ENCODE measurements at regions not wholly inside any gene's neighbourhood (a gene's known extent, or its start where the extent isn't known, plus 50 kb on each side); places are given as distances from the start of the nearest gene placed in this dataset.
A peak's percentile ranks its signal among the peaks of the same experiment; 100 is the strongest.

GRCh38 chr20:21809961-21810523 is 104.6 kb downstream of the PAX1 start:
- Histone ChIP-seq H3K4me3 (replicated peaks in 1 of 3; ENCODE audit: low read depth in 2 of 3, low read length in 3 of 3) (no peak overlapping the region), H2AFZ (ENCODE audit: insufficient read depth, low read depth, low read length, poor library complexity, severe bottlenecking) (no peak overlapping the region), H3K27me3 (ENCODE audit: control insufficient read depth in 2 of 2, insufficient read depth in 2 of 2, low read length in 2 of 2) (no peaks in the 10 kb centered on the region), H4K20me1 (ENCODE audit: insufficient read depth, low read length) (no peaks in the 10 kb centered on the region), H3K36me3 (replicated peaks in 1 of 2; ENCODE audit: control insufficient read depth in 1 of 2, insufficient read depth in 2 of 2, low read length in 2 of 2) (no peaks in the 10 kb centered on the region), H3K4me2 (replicated peaks; ENCODE audit: extremely low read depth, low read length, poor library complexity, severe bottlenecking) (no peak overlapping the region), H3K27ac (ENCODE audit: low read depth in 1 of 2, low read length in 2 of 2) (no peak overlapping the region), H3K79me2 (ENCODE audit: insufficient read depth, low read length) (no peaks in the 10 kb centered on the region), H3K4me1 (ENCODE audit: control insufficient read depth in 1 of 2, insufficient read depth in 2 of 2, low read length in 2 of 2) (no peaks in the 10 kb centered on the region), H3K9me3 (replicated peaks in 1 of 2; ENCODE audit: control insufficient read depth in 1 of 2, insufficient read depth in 1 of 2, low read length in 2 of 2) (no peaks in the 10 kb centered on the region), H3K9ac (ENCODE audit: insufficient read depth, low read length, poor library complexity, severe bottlenecking) (no peak overlapping the region)
- H3K4me3 Mint-ChIP-seq = no peak overlapping the region
- H3K36me3 Mint-ChIP-seq = no peaks in the 10 kb centered on the region
- H3K9me3 Mint-ChIP-seq = no peaks in the 10 kb centered on the region
- TF ChIP-seq CTCF (IDR thresholded peaks at IDR 0.05) = no peak
- no peak for DNase-seq
- intact Hi-C loops (cut with micrococcal nuclease) = no loop called here
- 93% methylated on average over 18 of the region's 18 CpGs for whole genome bisulfite sequencing (ENCODE audit: insufficient coverage)
- H3K27me3 Mint-ChIP-seq (ENCODE audit: low read depth in 3 of 3) = peaks cover 0 to 3% (median 1%) of the 10 kb centered on the region in 3 donors
- H3K4me1 Mint-ChIP-seq = no peaks in the 10 kb centered on the region
- no peak overlapping the region for H3K27ac Mint-ChIP-seq

GRCh38 chr20:21808863-21809664 is 103.6 kb downstream of the PAX1 start:
- Histone ChIP-seq H3K9me3 (replicated peaks in 1 of 2; ENCODE audit: control insufficient read depth in 1 of 2, insufficient read depth in 1 of 2, low read length in 2 of 2) (no peaks in the 10 kb centered on the region), H3K4me3 (replicated peaks in 1 of 3; ENCODE audit: low read depth in 2 of 3, low read length in 3 of 3) (no peak overlapping the region), H3K36me3 (replicated peaks in 1 of 2; ENCODE audit: control insufficient read depth in 1 of 2, insufficient read depth in 2 of 2, low read length in 2 of 2) (no peaks in the 10 kb centered on the region), H3K4me1 (ENCODE audit: control insufficient read depth in 1 of 2, insufficient read depth in 2 of 2, low read length in 2 of 2) (no peaks in the 10 kb centered on the region), H3K4me2 (replicated peaks; ENCODE audit: extremely low read depth, low read length, poor library complexity, severe bottlenecking) (no peak overlapping the region), H3K9ac (ENCODE audit: insufficient read depth, low read length, poor library complexity, severe bottlenecking) (no peak overlapping the region), H3K27ac (ENCODE audit: low read depth in 1 of 2, low read length in 2 of 2) (no peak overlapping the region), H3K79me2 (ENCODE audit: insufficient read depth, low read length) (no peaks in the 10 kb centered on the region), H4K20me1 (ENCODE audit: insufficient read depth, low read length) (no peaks in the 10 kb centered on the region), H3K27me3 (ENCODE audit: control insufficient read depth in 2 of 2, insufficient read depth in 2 of 2, low read length in 2 of 2) (no peaks in the 10 kb centered on the region), H2AFZ (ENCODE audit: insufficient read depth, low read depth, low read length, poor library complexity, severe bottlenecking) (no peak overlapping the region)
- TF ChIP-seq CTCF (IDR thresholded peaks at IDR 0.05) = peak; percentile 91
- intact Hi-C loops (cut with micrococcal nuclease) = no loop called here
- WGBS (ENCODE audit: insufficient coverage) = 42% methylated on average over 31 of the region's 31 CpGs
- H3K4me1 Mint-ChIP-seq = no peaks in the 10 kb centered on the region
- no peaks in the 10 kb centered on the region for H3K36me3 Mint-ChIP-seq
- H3K27me3 Mint-ChIP-seq (ENCODE audit: low read depth in 3 of 3) = peaks cover 0 to 3% (median 1%) of the 10 kb centered on the region in 3 donors
- no peak overlapping the region for H3K27ac Mint-ChIP-seq
- no peaks in the 10 kb centered on the region for H3K9me3 Mint-ChIP-seq
- DNase-seq = peak in 1 of 3 donors; percentile 10
- no peak overlapping the region for H3K4me3 Mint-ChIP-seq

All from CD14-positive monocyte (primary cell).